ENCODE measurements at regions not wholly inside any gene's neighbourhood (a gene's known extent, or its start where the extent isn't known, plus 50 kb on each side); places are given as distances from the start of the nearest gene placed in this dataset.

DNA sequence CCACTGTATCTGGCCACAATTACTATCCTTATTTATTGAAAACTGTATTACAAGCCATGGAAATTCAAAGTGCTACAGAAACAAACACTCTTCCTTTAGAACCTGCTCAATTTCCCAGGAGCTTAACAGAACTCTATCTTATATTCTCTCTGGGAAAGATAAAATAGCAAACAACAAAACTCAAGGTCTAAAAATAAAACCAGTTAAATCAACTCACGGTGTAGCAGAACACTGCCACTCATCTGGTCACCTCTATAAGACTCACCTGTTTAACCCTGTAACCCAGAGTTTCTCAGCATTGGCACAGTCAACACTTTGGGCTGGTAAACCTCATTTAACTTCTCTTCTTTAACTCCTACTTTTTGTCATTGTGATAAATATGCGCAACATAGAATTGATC is 348.9 kb downstream of the DCHS2 start:
- in situ Hi-C loops (cut with MboI; ENCODE audit: low pct_unique_long_range_greater_than_20kb, low sequenced_read_pairs, unreplicated experiment): no loop called here
- no peak for DNase-seq (ENCODE audit: low spot score)
- TF ChIP-seq, protein P1, sequence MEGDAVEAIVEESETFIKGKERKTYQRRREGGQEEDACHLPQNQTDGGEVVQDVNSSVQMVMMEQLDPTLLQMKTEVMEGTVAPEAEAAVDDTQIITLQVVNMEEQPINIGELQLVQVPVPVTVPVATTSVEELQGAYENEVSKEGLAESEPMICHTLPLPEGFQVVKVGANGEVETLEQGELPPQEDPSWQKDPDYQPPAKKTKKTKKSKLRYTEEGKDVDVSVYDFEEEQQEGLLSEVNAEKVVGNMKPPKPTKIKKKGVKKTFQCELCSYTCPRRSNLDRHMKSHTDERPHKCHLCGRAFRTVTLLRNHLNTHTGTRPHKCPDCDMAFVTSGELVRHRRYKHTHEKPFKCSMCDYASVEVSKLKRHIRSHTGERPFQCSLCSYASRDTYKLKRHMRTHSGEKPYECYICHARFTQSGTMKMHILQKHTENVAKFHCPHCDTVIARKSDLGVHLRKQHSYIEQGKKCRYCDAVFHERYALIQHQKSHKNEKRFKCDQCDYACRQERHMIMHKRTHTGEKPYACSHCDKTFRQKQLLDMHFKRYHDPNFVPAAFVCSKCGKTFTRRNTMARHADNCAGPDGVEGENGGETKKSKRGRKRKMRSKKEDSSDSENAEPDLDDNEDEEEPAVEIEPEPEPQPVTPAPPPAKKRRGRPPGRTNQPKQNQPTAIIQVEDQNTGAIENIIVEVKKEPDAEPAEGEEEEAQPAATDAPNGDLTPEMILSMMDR (IDR thresholded peaks at IDR 0.05; ENCODE audit: extremely low read depth, insufficient read depth, missing control alignments): no peak

DNA sequence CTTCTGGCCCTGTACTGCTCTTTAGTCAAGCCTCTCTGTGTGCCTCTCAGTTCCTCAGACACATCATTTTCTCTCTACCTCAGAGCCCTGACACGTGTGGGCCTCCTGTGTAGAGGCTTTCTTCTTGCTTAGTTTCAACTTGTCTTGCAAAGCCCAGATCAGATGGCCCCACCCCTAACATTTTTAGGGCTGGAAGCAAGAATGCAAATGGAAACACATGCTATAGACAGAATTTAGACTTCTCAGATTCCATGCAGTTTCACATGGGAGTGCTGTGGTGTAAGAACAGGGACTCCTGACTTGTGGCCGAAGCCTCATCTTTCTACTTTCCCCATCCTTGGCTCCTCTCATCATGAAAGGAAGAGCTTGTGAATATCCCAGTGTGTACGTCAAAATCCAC is 350.7 kb downstream of the DCHS2 start:
- no peak for DNase-seq (ENCODE audit: low spot score)
- TF ChIP-seq, protein P1 (IDR thresholded peaks at IDR 0.05; ENCODE audit: extremely low read depth, insufficient read depth, missing control alignments): no peak
- in situ Hi-C loops (cut with MboI; ENCODE audit: low pct_unique_long_range_greater_than_20kb, low sequenced_read_pairs, unreplicated experiment): no loop called here

DNA sequence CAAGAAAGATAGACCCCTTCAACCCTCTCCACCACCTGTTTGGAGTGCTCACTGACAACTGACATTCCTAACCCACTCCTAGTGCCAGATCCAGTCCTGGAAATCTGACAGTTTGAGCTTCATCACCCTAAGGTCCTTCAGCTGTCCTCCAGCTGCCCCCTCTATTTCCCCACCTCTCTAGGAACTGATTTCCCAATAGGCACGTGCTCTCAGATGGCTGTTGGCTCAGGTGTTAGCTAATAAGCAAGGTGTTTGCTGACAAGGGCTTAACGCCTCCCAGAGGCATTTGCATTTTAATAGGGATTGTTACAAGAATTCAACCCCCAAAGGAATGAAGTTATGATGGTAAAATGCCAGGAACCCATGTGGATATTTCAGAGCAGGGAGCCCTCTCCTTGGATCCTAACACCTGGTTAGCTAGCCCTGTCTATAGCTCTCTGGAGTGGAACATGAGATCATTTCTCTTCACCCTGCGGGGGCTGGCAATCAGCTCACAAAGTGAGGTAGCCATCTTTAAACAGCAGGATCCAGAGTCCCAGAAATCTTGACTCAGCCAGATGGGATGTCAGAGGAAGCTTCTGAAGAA is 348.5 kb upstream of the SFRP2 start:
- TF ChIP-seq, protein P1 (IDR thresholded peaks at IDR 0.05; ENCODE audit: extremely low read depth, insufficient read depth, missing control alignments): no peak
- in situ Hi-C loops (cut with MboI; ENCODE audit: low pct_unique_long_range_greater_than_20kb, low sequenced_read_pairs, unreplicated experiment): no loop called here
- no peak for DNase-seq (ENCODE audit: low spot score)

DNA sequence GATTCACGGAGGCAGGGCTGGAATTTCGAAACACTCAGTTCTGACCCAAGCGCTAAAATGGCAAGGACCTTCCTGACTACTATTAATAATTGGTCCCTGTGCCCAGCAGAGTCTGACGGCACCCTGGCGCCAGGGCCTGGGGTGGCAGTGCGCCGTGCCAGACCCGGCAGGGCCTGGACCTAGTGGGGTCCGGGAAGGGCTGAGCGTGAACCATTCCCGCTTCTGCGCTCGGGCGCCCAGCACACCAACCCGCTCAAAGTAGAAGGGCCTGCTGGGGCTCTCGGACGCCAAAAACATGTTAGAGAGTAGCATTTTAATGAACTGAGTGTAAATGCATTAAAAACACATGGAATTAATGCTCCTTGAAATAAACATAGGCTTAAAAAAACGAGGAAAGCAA is 346.7 kb upstream of the SFRP2 start:
- TF ChIP-seq, protein P1 (IDR thresholded peaks at IDR 0.05; ENCODE audit: extremely low read depth, insufficient read depth, missing control alignments): no peak
- DNase-seq (ENCODE audit: low spot score): no peak
- in situ Hi-C loops (cut with MboI; ENCODE audit: low pct_unique_long_range_greater_than_20kb, low sequenced_read_pairs, unreplicated experiment): no loop called here

DNA sequence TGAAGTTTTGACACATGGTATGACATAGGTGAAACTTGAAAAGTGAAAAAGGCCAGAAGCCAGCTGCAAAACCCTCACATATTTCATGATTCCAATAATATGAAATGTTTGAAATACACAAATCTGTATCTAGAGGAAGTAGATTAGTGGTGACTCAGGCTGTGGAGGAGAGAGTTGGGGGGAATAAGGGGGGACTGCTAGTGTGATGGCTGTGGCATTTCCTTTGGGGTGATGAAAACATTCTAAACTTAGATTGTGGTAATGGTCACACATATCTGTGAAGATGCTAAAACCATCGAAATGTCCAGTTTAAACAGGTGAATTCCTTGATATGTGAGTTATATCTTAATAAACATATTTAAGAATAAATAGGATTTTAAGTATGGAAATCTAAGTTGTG is 343.5 kb upstream of the SFRP2 start:
- in situ Hi-C loops (cut with MboI; ENCODE audit: low pct_unique_long_range_greater_than_20kb, low sequenced_read_pairs, unreplicated experiment): no loop called here
- TF ChIP-seq, protein P1 (IDR thresholded peaks at IDR 0.05; ENCODE audit: extremely low read depth, insufficient read depth, missing control alignments): no peak
- no peak for DNase-seq (ENCODE audit: low spot score)

DNA sequence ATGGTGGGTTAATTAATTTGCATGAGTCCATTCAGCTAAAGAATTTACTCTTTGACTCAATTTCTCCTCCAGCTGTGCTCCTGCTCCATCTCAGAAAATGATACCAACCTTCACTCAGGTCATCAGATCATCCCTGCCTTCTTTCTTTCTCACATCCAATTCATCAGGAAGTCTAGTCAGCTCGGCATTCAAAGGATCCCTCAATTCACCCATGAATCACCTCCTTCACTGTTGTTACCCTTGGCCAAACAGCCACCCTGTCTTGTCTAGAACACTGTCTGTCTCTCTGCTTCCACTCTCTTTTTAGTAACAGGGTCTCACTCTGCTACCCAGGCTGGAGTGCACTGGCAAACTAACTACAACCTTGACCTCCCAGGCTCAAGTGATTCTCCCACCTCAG is 337.4 kb upstream of the SFRP2 start:
- no peak for DNase-seq (ENCODE audit: low spot score)
- in situ Hi-C loops (cut with MboI; ENCODE audit: low pct_unique_long_range_greater_than_20kb, low sequenced_read_pairs, unreplicated experiment): no loop called here
- TF ChIP-seq, protein P1 (IDR thresholded peaks at IDR 0.05; ENCODE audit: extremely low read depth, insufficient read depth, missing control alignments): no peak

DNA sequence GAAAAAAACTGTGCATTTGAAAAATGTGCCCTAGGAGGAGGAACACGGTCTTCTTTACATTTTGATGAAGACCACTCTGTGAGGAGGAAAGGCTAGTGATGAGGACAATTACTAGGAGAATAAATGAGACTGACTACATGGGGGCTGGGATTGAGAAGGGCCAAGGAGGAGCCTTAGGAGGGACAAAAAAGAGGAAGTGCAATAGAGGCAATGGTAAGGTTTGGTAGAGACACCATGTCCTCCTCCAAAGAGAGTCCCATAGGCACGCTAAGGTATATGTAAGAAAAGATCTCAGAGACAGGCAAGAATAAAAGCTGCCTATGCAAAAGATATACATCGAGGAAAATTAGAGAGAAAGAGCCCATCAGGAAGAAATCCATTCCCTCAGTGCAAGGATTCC is 336.5 kb upstream of the SFRP2 start:
- TF ChIP-seq, protein P1 (IDR thresholded peaks at IDR 0.05; ENCODE audit: extremely low read depth, insufficient read depth, missing control alignments): no peak
- no peak for DNase-seq (ENCODE audit: low spot score)
- in situ Hi-C loops (cut with MboI; ENCODE audit: low pct_unique_long_range_greater_than_20kb, low sequenced_read_pairs, unreplicated experiment): no loop called here
